ENCODE measurements at regions not wholly inside any gene's neighbourhood (a gene's known extent, or its start where the extent isn't known, plus 50 kb on each side); places are given as distances from the start of the nearest gene placed in this dataset.

DNA sequence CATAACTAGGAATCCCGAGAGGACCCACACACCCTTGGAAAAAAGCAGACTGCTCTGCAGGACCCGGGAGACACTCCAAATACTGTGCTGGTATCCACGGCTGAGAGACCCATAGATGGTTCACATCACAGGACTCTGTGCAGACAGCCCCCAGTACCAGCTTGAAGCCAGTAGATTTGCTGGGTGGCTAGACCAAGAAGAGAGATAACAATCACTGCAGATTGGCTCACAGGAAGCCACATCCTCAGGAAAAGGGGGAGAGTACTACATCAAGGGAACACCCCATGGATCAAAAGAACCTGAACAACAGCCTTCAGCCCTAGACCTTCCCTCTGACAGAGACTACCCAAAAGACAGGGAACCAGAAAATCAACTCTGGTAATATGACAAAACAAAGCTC lies 223.8 kb upstream of the LRATD1 start:
- TF ChIP-seq, protein P1, sequence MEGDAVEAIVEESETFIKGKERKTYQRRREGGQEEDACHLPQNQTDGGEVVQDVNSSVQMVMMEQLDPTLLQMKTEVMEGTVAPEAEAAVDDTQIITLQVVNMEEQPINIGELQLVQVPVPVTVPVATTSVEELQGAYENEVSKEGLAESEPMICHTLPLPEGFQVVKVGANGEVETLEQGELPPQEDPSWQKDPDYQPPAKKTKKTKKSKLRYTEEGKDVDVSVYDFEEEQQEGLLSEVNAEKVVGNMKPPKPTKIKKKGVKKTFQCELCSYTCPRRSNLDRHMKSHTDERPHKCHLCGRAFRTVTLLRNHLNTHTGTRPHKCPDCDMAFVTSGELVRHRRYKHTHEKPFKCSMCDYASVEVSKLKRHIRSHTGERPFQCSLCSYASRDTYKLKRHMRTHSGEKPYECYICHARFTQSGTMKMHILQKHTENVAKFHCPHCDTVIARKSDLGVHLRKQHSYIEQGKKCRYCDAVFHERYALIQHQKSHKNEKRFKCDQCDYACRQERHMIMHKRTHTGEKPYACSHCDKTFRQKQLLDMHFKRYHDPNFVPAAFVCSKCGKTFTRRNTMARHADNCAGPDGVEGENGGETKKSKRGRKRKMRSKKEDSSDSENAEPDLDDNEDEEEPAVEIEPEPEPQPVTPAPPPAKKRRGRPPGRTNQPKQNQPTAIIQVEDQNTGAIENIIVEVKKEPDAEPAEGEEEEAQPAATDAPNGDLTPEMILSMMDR (IDR thresholded peaks at IDR 0.05; ENCODE audit: low read depth, low read length), result no peak
- no peak for DNase-seq (ENCODE audit: low read depth in 1 of 2, low spot score in 1 of 2)
- Histone ChIP-seq H3K27me3 (no peaks in the 10 kb centered on the region), H3K36me3 (no peaks in the 10 kb centered on the region), H3K27ac (no peak overlapping the region), H3K4me3 (no peak overlapping the region), H3K4me1 (ENCODE audit: low read depth) (no peaks in the 10 kb centered on the region), H3K9me3 (ENCODE audit: low read depth) (no peaks in the 10 kb centered on the region)

DNA sequence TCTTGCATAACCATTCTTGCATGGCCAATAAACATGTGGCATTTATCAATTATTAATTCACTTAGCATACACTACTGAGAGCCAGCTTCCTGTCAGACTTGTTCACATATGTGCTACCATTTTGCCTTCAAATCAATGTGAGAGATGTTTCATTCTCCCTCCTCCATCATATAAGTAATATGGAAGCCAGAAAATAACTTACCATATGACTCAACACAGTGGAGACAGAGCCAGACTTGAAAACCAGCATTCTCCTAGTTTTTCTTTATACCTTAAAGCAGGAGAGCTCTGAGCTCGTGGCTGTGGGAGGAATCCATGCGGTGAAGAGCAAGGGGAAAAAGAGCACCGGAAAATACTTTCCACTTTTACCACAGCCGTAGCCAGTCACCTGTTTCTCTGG lies 215.0 kb upstream of the LRATD1 start:
- Histone ChIP-seq H3K27ac (no peak overlapping the region), H3K4me3 (no peak overlapping the region), H3K9me3 (ENCODE audit: low read depth) (no peaks in the 10 kb centered on the region), H3K36me3 (no peaks in the 10 kb centered on the region), H3K27me3 (no peaks in the 10 kb centered on the region), H3K4me1 (ENCODE audit: low read depth) (no peaks in the 10 kb centered on the region)
- TF ChIP-seq, protein P1 (IDR thresholded peaks at IDR 0.05; ENCODE audit: low read depth, low read length), result no peak
- no peak for DNase-seq (ENCODE audit: low read depth in 1 of 2, low spot score in 1 of 2)

DNA sequence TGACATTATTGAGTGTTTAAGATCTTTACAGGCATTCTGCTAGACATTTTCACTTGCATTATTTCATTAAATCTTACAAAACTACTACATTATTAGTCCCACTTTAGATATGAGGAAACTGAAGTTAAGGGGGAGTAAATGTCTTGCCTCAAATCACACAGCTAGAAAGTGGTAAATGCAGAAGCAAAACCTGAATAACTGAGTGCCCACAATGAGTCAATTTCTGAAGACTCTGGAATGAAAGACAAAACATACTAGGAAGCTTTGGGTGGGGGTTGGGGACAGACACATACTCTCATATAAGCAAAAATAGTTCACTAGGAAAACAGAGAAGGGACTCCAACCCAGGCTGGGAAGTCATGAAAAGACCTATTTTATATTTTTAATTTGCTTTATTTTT lies 214.4 kb upstream of the LRATD1 start:
- Histone ChIP-seq H3K27ac (no peak overlapping the region), H3K36me3 (no peaks in the 10 kb centered on the region), H3K4me1 (ENCODE audit: low read depth) (no peaks in the 10 kb centered on the region), H3K27me3 (no peaks in the 10 kb centered on the region), H3K4me3 (no peak overlapping the region), H3K9me3 (ENCODE audit: low read depth) (no peaks in the 10 kb centered on the region)
- TF ChIP-seq, protein P1 (IDR thresholded peaks at IDR 0.05; ENCODE audit: low read depth, low read length), result no peak
- no peak for DNase-seq (ENCODE audit: low read depth in 1 of 2, low spot score in 1 of 2)

DNA sequence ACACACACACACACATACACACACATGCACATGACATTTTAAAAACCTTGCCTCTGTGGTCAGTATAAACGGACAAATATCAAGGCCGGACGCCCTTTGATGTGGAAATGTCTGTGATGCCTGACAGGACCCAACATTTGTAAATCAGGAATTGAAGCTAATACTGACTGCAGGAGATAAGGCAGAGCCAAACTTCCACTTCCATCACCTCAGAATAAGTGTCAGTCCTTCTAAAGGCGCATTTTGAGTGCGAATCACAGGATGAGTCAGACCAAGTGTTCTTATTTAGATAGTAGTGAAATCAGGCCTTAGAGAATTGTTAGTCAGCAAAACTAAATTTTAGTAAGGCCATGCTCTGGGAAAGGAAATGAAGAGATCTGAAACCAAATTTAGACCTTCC lies 211.7 kb upstream of the LRATD1 start:
- Histone ChIP-seq H3K27me3 (no peaks in the 10 kb centered on the region), H3K36me3 (no peaks in the 10 kb centered on the region), H3K4me3 (no peak overlapping the region), H3K4me1 (ENCODE audit: low read depth) (no peaks in the 10 kb centered on the region), H3K9me3 (ENCODE audit: low read depth) (no peaks in the 10 kb centered on the region), H3K27ac (no peak overlapping the region)
- TF ChIP-seq, protein P1 (IDR thresholded peaks at IDR 0.05; ENCODE audit: low read depth, low read length), result no peak
- DNase-seq (ENCODE audit: low read depth in 1 of 2, low spot score in 1 of 2), result no peak

DNA sequence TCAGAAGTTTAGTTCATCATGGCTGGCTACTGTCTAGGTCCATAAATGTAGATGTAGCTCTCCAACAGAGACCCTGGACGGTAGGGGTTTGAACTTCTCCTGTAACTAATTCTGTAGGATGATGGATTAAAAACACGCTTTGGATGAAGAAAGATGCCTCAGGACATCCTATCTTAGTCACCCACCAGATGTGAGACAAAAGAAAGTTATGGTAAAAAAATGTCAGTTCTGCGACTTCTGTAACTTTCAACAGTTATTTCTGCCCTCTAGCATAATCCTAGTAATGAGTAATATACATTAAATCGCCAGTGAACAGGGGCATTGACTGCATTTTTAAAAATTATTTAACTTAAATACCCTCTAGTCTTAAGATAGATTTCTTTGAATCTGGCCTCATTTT lies 210.1 kb upstream of the LRATD1 start:
- no peaks in the 10 kb centered on the region for H3K36me3 ChIP-seq
- no peaks in the 10 kb centered on the region for H3K9me3 ChIP-seq (ENCODE audit: low read depth)
- no peaks in the 10 kb centered on the region for H3K4me1 ChIP-seq (ENCODE audit: low read depth)
- TF ChIP-seq, protein P1 (IDR thresholded peaks at IDR 0.05; ENCODE audit: low read depth, low read length), result no peak
- no peak overlapping the region for H3K27ac ChIP-seq
- no peak for DNase-seq (ENCODE audit: low read depth in 1 of 2, low spot score in 1 of 2)
- no peak overlapping the region for H3K4me3 ChIP-seq
- no peaks in the 10 kb centered on the region for H3K27me3 ChIP-seq

Data from cardiac muscle cell (in vitro differentiated cells and primary cell).